ENCODE measurements at regions not wholly inside any gene's neighbourhood (a gene's known extent, or its start where the extent isn't known, plus 50 kb on each side); places are given as distances from the start of the nearest gene placed in this dataset.

- Histone ChIP-seq H3K27me3 (ENCODE audit: insufficient read depth, low read length, poor library complexity) (no peaks in the 10 kb centered on the region), H3K9ac (ENCODE audit: low read depth, low read length) (no peak overlapping the region), H4K20me1 (ENCODE audit: insufficient read depth, low read length) (no peaks in the 10 kb centered on the region), H3K27ac (ENCODE audit: low read length) (no peak overlapping the region), H2AFZ (ENCODE audit: low read depth, low read length) (no peak overlapping the region), H3K4me2 (ENCODE audit: insufficient read depth, low read length) (no peak overlapping the region), H3K4me3 (ENCODE audit: low read depth in 1 of 2, low read length in 2 of 2) (no peak overlapping the region), H3K9me3 (ENCODE audit: insufficient read depth, low read length, severe bottlenecking) (no peaks in the 10 kb centered on the region), H3K4me1 (ENCODE audit: insufficient read depth, low read length) (0 out of 2 replicates have a peak, but pooled peaks cover 3% of the 10 kb centered on the region), H3K79me2 (ENCODE audit: insufficient read depth, low read length) (no peaks in the 10 kb centered on the region), H3K36me3 (ENCODE audit: insufficient read depth, low read length) (no peaks in the 10 kb centered on the region)
- DNase-seq, result no peak
- no peak for ATAC-seq (ENCODE audit: insufficient read depth, low read depth)
- TF ChIP-seq, protein P1, sequence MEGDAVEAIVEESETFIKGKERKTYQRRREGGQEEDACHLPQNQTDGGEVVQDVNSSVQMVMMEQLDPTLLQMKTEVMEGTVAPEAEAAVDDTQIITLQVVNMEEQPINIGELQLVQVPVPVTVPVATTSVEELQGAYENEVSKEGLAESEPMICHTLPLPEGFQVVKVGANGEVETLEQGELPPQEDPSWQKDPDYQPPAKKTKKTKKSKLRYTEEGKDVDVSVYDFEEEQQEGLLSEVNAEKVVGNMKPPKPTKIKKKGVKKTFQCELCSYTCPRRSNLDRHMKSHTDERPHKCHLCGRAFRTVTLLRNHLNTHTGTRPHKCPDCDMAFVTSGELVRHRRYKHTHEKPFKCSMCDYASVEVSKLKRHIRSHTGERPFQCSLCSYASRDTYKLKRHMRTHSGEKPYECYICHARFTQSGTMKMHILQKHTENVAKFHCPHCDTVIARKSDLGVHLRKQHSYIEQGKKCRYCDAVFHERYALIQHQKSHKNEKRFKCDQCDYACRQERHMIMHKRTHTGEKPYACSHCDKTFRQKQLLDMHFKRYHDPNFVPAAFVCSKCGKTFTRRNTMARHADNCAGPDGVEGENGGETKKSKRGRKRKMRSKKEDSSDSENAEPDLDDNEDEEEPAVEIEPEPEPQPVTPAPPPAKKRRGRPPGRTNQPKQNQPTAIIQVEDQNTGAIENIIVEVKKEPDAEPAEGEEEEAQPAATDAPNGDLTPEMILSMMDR (IDR thresholded peaks at IDR 0.05; ENCODE audit: borderline replicate concordance, extremely low read depth, low read length, poor library complexity, severe bottlenecking), result no peak
- no peak for TF ChIP-seq EZH2 (IDR thresholded peaks at IDR 0.05; ENCODE audit: borderline replicate concordance, low read depth, low read length, severe bottlenecking)
These were observed 179.0 kb downstream of the LPIN1 start for GRCh38 chr2:11925295-11926066.

DNA sequence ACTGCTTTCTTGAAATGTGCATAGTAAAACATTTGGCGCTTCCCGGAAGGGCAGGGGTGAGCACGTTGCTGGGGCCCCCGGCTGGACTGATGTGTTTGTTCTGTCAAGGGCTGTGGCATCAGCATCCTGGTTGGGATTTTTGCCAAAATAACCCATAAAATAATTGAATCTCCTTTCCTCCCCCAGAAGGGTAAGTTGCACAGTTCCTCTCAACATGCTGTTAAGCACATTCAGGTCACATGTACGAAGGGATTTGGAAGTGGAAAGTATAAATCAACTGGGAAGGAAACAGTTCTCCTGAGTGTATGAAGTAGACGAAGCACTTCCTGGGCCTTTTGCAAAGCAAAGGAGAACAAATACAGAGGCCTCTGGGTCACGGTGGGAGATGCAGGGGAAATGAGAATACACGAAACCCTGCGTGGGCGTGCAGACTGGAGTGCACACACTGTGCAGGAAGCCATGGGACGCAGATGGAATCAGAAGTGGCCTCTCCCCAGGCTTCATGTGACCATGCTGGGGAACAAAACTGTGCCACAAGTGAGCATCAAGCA, 183.9 kb downstream of the LPIN1 start:
- H2AFZ ChIP-seq (ENCODE audit: low read depth, low read length), result no peak overlapping the region
- no peak overlapping the region for H3K9ac ChIP-seq (ENCODE audit: low read depth, low read length)
- no peaks in the 10 kb centered on the region for H3K9me3 ChIP-seq (ENCODE audit: insufficient read depth, low read length, severe bottlenecking)
- peaks cover 12% of the 10 kb centered on the region for H3K4me1 ChIP-seq (ENCODE audit: insufficient read depth, low read length)
- 0 out of 2 replicates have a peak overlapping the region, but pooled peaks have one; percentile 10 for H3K27ac ChIP-seq (ENCODE audit: low read length)
- no peak overlapping the region for H3K4me3 ChIP-seq (ENCODE audit: low read depth in 1 of 2, low read length in 2 of 2)
- no peak for DNase-seq
- no peaks in the 10 kb centered on the region for H4K20me1 ChIP-seq (ENCODE audit: insufficient read depth, low read length)
- no peaks in the 10 kb centered on the region for H3K36me3 ChIP-seq (ENCODE audit: insufficient read depth, low read length)
- no peak; the same call in 2 of the 3 replicates for ATAC-seq (ENCODE audit: insufficient read depth, low read depth)
- H3K79me2 ChIP-seq (ENCODE audit: insufficient read depth, low read length), result no peaks in the 10 kb centered on the region
- no peak overlapping the region for H3K4me2 ChIP-seq (ENCODE audit: insufficient read depth, low read length)
- no peaks in the 10 kb centered on the region for H3K27me3 ChIP-seq (ENCODE audit: insufficient read depth, low read length, poor library complexity)
- TF ChIP-seq, protein P1 (IDR thresholded peaks at IDR 0.05; ENCODE audit: borderline replicate concordance, extremely low read depth, low read length, poor library complexity, severe bottlenecking), result no peak
- no peak for TF ChIP-seq EZH2 (IDR thresholded peaks at IDR 0.05; ENCODE audit: borderline replicate concordance, low read depth, low read length, severe bottlenecking)

DNA sequence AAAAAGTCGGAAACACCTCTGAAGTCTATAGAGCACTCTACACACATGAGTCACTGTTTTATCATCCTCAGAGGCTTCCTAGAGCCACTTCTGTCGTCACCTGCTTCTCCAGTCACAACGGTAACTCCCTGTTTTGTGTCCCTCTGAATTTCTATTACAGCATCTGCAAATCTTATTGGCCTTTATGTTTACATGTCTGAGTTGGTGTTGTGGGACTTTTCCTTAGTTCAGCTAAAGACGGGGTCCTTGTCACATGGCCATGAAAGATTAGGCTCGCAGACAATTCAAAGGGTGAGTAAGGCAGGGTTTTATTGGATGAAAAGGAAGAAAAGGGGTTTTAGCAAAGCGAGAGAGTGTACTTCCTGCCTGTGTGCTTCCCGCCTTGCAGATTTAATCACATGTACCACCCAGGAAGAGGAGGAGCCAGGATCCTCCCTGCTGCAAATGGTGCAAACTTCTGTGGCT, 185.6 kb downstream of the LPIN1 start:
- Histone ChIP-seq H2AFZ (ENCODE audit: low read depth, low read length) (peak overlapping the region; percentile 48; the same call in 1 of the 2 replicates), H3K9me3 (ENCODE audit: insufficient read depth, low read length, severe bottlenecking) (no peaks in the 10 kb centered on the region), H3K4me1 (ENCODE audit: insufficient read depth, low read length) (peaks cover 12% of the 10 kb centered on the region), H3K9ac (ENCODE audit: low read depth, low read length) (no peak overlapping the region), H3K36me3 (ENCODE audit: insufficient read depth, low read length) (no peaks in the 10 kb centered on the region), H3K27me3 (ENCODE audit: insufficient read depth, low read length, poor library complexity) (no peaks in the 10 kb centered on the region), H3K4me3 (ENCODE audit: low read depth in 1 of 2, low read length in 2 of 2) (no peak overlapping the region), H3K27ac (ENCODE audit: low read length) (0 out of 2 replicates have a peak overlapping the region, but pooled peaks have one; percentile 23), H3K4me2 (ENCODE audit: insufficient read depth, low read length) (no peak overlapping the region), H4K20me1 (ENCODE audit: insufficient read depth, low read length) (no peaks in the 10 kb centered on the region), H3K79me2 (ENCODE audit: insufficient read depth, low read length) (no peaks in the 10 kb centered on the region)
- peak; percentile 66; the same call in 2 of the 3 replicates for ATAC-seq (ENCODE audit: insufficient read depth, low read depth)
- TF ChIP-seq EZH2 (IDR thresholded peaks at IDR 0.05; ENCODE audit: borderline replicate concordance, low read depth, low read length, severe bottlenecking), result no peak
- TF ChIP-seq, protein P1 (IDR thresholded peaks at IDR 0.05; ENCODE audit: borderline replicate concordance, extremely low read depth, low read length, poor library complexity, severe bottlenecking), result no peak
- DNase-seq, result peak; percentile 28
